ENCODE measurements at regions not wholly inside any gene's neighbourhood (a gene's known extent, or its start where the extent isn't known, plus 50 kb on each side); places are given as distances from the start of the nearest gene placed in this dataset.

DNA sequence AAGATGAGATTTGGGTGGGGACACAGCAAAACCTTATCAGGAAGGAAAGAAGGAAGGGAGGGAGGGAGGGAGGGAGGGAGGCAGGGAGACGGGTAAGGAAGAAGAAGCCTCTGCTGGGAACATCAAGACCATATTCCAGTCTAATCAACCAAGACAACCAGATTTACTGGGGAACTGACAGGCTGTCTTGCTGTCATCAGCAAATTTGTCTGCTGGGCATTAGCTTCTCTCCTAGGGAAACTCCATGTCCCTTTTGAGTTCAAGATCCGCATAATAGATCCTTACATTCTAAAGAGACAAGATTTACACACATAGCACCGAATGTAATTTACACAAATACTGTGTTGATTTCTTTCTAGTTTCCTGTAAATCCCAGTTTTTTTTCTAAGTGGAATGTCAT, 1618.9 kb upstream of the ZEB2 start:
- no peak for DNase-seq

DNA sequence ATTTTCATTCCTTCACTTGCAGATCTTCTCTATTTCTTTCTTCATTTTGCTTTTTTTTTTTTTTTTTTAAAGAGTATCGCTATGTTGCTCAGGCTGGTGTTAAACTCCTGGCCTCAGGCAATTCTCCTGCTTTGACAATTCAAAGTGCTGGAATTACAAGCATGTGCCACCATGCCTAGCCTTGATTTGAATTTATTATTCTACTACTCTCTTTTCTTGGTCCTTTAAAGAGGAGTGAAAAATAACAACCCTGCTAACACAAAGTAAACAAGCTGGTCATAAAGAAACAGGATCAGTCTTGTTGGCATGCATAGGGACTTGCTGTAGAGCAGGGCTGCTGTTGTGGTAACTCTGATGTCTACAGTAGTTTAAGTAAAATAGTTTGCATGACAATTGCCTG, 1615.3 kb upstream of the ZEB2 start:
- DNase-seq = no peak

DNA sequence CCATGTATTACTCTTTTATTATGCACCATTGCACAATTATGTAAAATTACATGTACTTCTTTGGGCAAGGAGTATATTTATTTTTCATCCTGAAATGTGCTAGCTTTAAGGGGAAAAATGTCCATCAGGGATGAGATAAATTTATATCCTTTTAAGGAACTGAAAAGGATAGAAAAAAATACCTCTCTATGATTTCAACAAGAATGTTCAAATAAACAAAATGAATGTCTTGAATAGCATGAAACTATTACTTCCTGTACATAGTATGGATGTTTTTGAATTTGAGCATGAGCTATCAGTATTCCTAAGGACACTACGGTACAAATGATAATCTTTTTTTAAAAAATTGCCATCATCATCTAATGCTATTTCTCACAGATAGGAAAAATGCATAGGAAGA, 1611.9 kb upstream of the ZEB2 start:
- no peak for DNase-seq

DNA sequence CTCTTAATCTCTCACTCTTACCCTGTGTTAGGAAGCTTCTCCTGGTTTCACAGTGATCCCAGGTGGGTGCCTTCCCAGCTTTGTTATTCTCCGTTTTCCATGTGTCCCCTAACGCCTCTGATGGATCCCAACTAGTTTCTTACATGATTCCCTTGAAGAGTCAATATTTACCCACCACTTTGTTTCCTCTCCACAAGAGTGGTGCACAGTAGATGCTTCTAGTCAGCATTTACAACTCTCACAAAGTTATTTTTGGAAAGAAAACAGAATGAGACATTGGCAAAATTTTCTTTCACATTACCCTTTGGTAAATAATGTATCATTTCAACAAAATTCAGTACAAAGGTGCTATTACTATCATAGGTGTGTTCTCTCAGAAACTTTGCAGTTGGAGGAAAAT, 1611.1 kb upstream of the ZEB2 start:
- DNase-seq = no peak

DNA sequence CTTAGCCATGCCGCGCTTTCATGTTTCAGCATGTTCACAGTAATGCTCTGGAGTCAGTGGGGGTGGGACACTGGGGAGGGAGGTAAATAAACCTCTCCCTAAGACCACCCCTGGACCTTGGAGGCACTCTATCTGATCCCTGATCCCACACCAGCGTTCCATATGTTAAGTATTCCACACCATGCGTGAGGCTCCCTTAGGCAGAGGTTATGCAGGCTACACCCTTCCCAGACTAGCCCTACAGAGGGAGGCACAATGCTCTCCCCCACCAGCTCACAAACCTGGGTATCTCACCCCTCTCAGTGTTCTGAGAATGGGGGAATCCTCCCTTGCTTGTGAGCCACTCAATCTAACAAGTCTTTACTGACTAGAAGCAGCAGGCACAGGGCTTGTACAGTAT, 1610.4 kb upstream of the ZEB2 start:
- no peak for DNase-seq

DNA sequence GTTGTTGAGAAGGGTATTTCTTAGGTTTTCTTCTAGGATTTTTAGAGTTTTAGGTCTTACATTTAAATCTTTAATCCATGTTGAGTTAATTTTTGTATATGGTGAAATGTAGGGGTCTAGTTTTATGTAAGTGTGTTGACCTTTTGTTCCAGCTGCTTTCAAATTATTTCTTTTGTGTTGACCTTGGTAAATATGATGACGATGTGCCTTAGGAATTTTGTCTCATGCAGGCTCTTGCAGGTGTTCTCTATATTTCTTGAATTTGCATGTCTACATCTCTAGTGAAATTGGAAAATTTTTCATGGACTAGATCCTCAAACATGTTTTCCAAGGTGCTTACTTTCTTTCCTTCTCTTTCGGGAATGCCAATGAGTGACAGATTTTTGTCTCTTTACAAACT, 1609.3 kb upstream of the ZEB2 start:
- DNase-seq = no peak

DNA sequence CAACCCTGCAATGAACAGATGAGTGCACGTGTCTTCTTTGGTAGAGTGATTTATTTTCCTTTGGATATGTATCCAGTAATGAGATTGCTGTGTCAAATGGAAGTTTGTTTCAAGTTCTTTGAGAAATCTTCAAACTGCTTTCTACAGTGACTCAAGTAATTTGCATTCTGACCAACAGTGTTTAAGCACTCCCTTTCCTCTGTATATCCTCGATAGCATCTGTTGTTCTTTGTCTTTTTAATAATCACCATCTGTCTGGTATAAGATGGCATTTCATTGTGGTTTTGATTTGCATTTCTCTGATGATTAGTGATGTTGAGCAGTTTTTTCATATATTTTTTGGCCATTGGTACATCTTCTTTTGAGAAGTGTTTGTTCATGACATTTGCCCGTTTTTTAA, 1608.3 kb upstream of the ZEB2 start:
- DNase-seq = no peak

DNA sequence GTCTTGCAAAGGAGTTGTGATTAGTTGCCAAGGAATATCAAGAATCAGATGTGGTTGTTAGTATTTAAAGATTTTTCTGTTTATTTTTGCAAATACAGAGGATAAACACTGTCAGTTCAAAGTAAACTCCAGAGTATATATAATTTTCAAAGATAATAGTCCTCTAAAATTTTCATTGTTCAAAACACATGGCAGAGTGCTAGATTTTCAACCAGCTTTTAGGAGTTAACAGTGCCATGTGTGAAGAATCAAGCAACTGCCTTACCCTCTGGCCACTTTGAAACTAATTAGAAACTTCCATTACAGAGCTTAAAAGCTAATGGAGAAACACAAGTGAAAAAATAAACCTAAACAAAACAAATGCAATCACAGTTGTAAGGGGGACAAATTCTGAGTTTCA, 1605.6 kb upstream of the ZEB2 start:
- DNase-seq = no peak

DNA sequence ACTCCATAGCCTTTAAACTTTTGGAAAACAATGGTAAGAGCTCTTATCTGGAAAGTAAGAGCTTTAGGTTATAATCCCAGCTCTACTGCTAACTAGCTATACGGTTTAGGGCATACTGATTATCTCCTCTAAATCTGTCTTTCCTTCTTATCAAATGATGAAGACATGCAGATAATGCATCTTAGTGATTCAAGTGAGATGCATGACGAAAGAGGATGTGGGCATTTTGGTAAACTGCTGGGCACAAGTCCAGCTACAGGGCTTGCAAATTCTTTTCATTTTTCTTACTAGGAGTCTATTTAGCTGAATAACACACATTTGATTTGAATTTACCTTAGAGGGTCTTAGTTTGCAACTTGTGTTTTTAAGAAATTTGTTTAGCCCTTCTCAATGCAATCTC, 1604.8 kb upstream of the ZEB2 start:
- DNase-seq = no peak

DNA sequence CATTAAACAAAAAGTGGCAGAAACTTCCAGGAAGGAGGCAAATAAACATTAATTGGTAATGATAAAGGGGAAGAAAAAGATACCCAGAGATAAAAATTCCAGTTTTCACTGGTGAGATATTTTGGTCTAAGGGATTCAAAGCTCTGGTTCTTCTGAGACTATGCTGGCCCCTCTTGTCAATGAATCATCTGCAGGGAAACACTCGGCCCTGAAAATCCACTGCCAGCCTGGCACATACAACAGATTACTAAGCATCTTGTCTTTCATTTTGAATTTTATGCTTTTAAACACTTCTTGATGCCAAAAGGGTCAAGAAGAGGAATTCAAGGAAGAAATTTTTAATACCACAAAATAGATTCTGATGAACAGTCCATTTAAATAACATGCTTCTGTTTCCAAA, 1603.8 kb upstream of the ZEB2 start:
- DNase-seq = no peak

DNA sequence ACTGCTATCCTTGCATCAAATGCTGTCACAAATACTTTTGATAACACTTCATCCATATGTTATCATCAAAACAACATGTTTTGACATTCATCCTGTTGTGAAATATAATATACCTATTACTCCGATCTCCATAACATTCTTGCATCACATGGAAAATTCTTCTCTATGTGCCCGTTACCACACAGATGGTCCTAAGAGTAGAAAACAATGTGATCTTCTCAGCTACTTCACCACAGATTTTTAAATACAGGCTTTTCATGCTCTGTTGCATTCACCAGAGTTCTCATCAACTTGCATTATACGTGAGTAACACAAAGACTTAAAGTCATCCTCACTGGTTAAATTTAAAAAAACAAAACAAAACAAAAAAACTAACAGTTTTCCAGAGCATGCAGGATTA, 1603.3 kb upstream of the ZEB2 start:
- DNase-seq = no peak

DNA sequence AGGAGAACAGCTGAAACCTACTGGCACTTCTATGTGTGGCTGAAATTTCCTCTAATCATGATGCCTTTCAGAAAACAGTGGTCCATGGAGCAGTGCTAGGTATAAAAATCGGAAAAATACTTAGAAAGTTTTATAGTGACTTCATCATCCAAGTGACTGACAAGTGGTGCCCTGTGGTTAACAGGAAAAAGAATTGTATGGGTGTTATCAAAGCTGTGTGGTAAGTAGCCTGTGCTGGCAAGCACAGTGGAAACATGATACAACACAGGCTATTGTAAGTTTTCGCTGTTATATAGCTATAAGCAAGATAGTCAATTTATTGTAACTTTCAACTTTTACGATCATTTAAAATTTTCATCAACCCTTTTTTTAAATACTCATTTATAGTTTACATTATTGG, 1599.7 kb upstream of the ZEB2 start:
- DNase-seq = no peak

DNA sequence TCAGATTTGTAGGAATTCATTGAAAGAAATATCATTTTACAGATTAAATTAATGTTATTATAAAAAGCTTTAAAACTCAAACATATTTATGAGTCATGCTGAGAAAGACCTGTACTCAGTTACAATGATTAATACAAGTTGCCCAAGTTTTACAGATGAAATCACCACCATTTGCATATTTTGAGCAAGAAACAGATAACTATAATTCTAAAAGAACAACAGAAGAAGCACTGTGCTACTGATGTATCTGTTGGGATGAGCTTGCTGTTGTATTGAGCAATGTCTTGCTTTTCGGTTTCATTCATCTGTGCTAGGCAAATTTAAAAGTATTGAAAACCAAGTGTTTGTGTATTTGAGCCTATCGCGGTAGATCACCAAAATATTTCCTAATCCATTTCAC, 1589.1 kb upstream of the ZEB2 start:
- no peak for DNase-seq

DNA sequence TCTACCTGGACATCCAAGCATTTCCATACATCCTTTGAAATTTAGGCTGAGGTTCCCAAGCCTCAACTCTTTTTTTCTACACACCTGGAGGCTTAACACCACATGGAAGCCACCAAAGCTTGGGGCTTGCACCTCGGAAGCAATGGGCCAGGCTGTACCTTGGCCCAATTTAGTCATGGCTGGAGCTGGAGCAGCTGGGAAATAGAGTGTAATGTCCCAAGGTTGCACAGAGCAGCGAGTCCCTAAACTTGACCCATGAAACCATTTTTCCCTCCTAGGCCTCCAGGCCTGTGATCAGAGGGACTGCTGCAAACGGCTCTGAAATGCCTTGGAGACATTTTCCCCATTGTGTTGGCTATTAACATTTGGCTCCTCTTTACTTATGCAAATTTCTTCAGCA, 1574.3 kb upstream of the ZEB2 start:
- DNase-seq = no peak

DNA sequence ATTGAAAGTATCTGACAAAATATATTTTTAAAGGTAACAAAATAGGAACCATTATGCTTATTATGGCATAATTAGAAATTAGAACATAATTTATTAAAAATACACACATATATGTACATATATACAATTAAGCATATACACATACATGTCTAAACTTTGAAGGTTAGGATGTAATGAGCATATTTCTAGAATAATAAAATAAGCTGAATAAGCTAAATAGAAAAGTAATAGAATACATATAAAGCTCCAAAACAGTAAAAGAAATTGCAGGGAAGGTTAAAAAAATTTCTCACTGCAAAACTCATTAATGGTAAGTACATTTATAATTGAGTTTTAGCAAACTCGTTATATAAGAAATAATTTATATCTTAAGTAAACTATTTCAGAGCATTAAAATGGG, 1561.5 kb upstream of the ZEB2 start:
- DNase-seq = no peak

DNA sequence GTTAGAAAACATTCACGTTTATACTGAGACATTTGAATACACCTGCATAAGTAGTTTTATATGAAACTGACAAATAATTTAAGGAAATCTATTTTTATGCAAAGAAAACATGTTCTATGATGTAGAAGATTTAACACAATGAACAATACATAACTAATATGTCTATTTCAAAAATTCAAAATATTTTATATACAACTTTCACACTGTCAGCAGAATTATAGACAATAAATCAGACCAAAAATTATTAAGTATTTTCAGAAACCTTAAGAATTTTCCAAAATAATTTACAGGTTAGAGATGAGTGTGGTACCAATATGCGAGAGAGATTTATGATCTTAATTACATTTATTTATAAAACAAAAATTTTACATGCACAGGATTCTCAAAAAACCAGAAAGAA, 1561.0 kb upstream of the ZEB2 start:
- no peak for DNase-seq

DNA sequence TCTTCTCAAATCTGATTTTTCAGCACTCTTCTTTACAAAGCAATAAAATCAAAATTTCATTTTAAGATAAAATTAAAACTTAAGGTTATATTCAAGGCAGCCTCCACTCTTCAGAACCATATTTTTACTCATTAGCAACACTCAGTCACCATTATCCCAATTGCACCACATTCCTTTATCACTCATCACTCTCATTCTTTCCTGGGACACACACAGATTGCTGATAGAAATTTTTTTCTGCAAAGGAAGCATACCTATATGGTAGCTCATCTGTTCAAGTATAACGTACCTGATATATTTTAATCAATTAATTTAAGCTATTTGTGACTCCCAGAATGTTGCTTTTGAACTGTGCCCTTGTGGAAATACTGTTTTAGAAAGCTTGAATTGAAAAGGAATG, 1559.3 kb upstream of the ZEB2 start:
- no peak for DNase-seq

DNA sequence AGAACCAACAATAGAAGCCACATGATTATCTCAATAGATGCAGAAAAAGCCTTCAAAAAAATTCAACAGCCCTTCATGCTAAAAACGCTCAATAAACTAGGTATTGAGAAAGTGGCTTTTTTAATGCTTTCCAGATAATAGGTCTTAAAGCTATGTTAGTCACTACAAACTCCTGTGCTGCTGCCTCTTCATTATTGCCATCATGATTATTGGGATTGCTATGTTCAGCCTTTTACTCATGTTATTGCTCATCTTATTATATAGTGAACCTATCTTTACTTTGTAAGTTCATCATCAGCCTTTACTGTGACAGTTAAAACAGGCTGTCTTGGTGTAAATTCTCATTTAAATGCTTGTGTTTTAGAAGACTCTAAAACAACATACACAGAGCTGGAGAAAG, 1557.2 kb upstream of the ZEB2 start:
- no peak for DNase-seq

DNA sequence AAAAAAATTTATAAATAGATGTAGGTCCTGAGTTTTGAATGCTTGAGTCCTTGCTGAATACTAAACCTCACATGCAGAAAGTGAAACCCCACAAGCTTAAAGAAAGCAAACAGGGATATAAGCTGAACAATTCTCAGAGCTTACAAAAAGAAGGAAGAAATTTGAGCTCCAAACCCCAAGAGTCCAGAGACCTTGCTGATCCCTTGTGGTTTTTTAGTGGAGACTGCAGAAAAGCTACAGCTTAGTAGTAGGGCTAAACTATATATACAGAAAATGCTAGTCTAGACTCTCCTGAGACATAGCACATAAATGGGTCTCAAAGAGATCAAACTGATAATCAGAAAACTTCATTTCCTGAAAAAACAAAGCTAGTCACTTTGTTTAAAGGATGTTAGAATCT, 1548.1 kb upstream of the ZEB2 start:
- DNase-seq = no peak

DNA sequence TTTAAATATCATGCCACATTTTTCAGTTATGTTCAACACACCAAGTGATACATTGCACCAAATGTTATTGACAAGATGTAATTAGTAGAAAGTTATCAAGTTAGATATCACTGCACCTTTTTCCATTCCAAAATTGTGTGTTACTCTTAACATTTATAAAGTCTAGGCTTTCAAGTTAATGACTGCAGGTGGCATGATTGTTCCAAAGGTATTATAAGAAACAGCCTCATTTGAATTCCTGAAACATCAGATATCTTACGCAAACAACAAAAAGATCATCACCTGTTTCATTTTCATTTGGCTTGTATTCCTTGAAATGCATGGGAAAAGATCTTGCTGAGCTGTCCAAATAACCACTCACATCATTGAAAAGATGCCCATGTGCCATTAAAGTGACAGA, 1528.2 kb upstream of the ZEB2 start:
- DNase-seq = no peak

DNA sequence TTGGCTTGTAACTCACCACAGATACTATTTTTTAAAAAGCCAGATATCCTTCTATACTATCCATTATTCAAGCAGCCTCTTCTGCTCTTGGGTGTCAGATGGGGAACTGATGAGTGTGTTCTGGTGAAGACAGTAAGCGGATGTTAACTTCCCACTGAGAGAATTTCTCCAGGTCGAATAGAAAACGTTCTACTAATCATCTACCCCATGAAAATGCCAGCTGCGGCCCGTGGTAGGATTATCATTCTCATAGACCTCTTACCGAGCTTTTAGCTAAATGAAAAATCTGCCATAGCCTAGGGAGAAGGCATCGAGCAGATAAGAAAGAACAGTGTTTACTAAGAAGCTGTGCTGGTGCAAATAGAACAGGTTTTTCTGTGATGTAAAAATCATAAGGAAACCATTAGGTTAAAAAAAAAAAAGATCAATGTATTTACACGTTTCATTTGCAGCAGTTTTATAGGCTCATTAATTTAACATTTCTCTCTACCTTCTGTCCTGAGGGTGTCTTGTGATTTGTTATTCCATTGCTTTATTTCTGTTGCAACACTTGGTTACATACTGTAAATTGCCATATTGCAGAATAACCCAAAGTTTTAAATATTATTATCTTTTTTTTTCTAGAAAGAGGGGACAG, 1521.5 kb upstream of the ZEB2 start:
- DNase-seq = no peak

DNA sequence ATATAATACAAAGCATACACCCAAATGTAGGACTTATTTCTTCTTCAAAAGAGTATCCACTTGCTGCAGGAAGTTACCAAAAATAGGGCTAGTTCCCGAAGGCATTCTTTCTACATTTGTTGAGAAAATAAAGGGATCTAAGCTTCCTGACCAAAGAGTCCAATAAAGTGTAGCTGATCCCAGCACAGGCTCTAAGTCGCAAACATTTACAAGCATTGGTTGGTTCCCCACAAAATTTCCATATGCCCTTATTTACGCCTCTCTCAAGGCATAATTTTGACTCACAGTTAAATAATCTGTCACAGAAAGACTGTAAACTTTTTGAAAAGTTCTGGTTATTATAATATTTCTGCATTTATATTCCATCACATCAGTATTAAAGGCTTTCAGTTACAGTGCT, 1520.1 kb upstream of the ZEB2 start:
- no peak for DNase-seq

DNA sequence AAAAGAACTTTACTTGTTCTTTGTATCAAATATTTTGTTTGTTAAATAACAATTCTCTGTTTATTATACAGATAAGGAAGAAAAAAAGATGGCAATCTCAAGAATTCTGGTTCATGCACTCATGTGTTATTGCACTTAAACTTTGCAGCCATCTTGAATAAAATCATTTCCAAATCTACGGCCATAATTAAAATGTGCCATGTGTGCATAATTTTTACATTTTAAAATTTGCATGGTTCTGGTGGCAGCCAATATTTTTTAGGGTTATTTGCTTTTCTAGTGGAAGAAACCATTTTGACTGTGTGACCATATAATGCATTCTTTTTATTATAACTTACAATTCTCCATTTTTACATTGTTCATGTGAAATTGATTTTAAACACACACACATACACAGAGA, 1518.1 kb upstream of the ZEB2 start:
- DNase-seq = no peak

DNA sequence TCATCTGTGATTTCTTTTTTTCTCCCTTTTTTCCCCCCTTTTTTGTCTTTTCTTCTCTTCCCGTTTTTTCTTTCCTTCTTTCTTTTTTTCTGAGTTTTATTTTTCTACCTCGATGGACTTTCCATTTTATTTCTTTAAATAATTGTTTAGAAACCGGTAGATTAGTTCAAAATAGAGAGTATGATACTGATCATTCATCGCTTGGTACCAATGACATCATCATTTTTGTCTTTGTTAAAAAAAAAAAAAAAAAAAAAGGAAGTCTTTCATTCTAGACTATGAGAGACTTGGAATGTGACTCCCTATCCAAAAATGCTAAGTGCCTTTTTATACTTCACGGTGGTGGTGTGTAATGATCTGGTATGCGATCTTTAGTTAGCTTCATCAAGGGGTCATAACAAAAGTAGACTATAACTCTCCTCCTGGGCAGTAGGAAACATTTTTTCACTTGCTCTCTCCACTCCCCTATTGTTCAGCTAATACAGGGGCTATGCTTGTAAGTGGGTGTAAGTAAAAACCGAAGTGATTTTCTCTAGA, 1517.5 kb upstream of the ZEB2 start:
- DNase-seq = no peak

DNA sequence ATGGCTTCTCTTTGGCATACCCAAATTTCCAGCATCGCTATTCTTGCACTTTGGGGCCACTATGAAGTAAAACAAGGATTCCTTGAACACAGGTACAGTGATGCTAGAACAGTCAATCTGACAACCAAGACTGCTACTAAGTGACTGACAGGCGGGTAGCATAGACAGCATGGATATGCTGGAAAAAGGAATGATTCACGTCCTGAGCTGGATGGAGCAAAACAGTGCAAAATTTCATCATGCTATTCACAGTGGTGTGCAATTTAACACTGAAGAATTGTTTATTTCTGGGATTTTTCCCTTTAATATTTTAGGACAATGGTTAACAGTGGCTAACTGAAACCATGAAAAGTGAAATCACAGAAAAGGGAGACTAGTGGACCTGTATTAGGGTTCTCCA, 1511.2 kb upstream of the ZEB2 start:
- no peak for DNase-seq

DNA sequence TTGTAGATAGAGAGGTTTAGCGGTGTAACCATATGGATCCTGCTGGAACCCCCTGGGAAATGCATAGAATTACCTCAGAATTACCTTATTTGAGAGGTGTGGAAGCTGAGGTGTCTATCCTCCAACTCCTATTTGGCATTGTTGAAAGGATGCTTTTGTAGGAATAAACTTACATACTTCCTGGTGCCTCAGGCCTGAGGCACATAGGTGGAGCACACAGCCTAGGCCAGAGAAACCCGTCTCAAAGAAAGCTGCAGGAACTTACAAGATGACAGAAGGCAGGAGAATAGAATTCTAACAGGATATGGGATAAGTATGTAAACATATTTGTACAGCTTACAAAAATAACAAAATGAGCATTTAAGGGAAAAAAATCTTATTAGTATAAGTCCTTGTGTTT, 1507.2 kb upstream of the ZEB2 start:
- no peak for DNase-seq
